ENCODE measurements at regions not wholly inside any gene's neighbourhood (a gene's known extent, or its start where the extent isn't known, plus 50 kb on each side); places are given as distances from the start of the nearest gene placed in this dataset.
A peak's percentile ranks its signal among the peaks of the same experiment; 100 is the strongest.

GRCh38 chr3:54042259-54042823 is 80.0 kb upstream of the CACNA2D3 start:
- peak; percentile 36; the same call in 1 of the 2 replicates for ATAC-seq
- Histone ChIP-seq H3K27me3 (ENCODE audit: insufficient read depth, low read length) (no peaks in the 10 kb centered on the region), H2AFZ (ENCODE audit: low read depth, low read length, poor library complexity, severe bottlenecking) (no peak overlapping the region), H3K9ac (ENCODE audit: low read length) (no peak overlapping the region), H4K20me1 (ENCODE audit: insufficient read depth) (no peaks in the 10 kb centered on the region), H3K9me2 (ENCODE audit: insufficient read depth) (no peaks in the 10 kb centered on the region), H3K4me2 (ENCODE audit: low read length) (no peak overlapping the region), H3K4me1 (ENCODE audit: control insufficient read depth in 1 of 2, insufficient read depth in 2 of 2, low read length in 2 of 2) (peaks cover 6 to 12% of the 10 kb centered on the region in 2 experiments; a peak in 1 of 4 replicates), H3K27ac (ENCODE audit: low read depth, low read length) (no peak overlapping the region), H3K36me3 (ENCODE audit: control insufficient read depth in 1 of 2, insufficient read depth in 2 of 2, low read length in 2 of 2) (no peaks in the 10 kb centered on the region), H3K9me3 (ENCODE audit: control insufficient read depth in 1 of 2, insufficient read depth in 1 of 2, low read depth in 1 of 2, low read length in 2 of 2) (no peaks in the 10 kb centered on the region), H3K4me3 (replicated peaks in 1 of 2; ENCODE audit: low read depth in 1 of 2, low read length in 2 of 2) (no peak overlapping the region), H3K79me2 (ENCODE audit: insufficient read depth, low read length) (no peaks in the 10 kb centered on the region)
- RAD21 ChIA-PET (ENCODE audit: low non-redundant PET in 1 of 2, low total read pairs in 2 of 2, uncharacterized antibody in 2 of 2, unreplicated experiment in 2 of 2) = no interaction called here
- CTCF ChIA-PET = no interaction called here
- no peak for DNase-seq (ENCODE audit: low read depth, low spot score)
- no peak for TF ChIP-seq EZH2phosphoT487 (IDR thresholded peaks at IDR 0.05; ENCODE audit: borderline replicate concordance)
- TF ChIP-seq CBX3 (IDR thresholded peaks at IDR 0.05; ENCODE audit: low read depth) = no peak
- TF ChIP-seq CEBPB (IDR thresholded peaks at IDR 0.05; ENCODE audit: low read depth) = no peak
- TF ChIP-seq TCF7L2 (IDR thresholded peaks at IDR 0.05; ENCODE audit: borderline replicate concordance, extremely low read depth, insufficient read depth, insufficient read length) = no peak
- intact Hi-C loops (cut with micrococcal nuclease) = no loop called here
- POLR2A ChIA-PET = no interaction called here
- BruUV-seq (replicated peaks) = no TSS peak

GRCh38 chr3:54040476-54040875 is 81.9 kb upstream of the CACNA2D3 start:
- H3K27me3 ChIP-seq (ENCODE audit: insufficient read depth, low read length) = no peaks in the 10 kb centered on the region
- H3K27ac ChIP-seq (ENCODE audit: low read depth, low read length) = no peak overlapping the region
- ChIA-PET CTCF (no interaction called here), POLR2A (no interaction called here), RAD21 (ENCODE audit: low non-redundant PET in 1 of 2, low total read pairs in 2 of 2, uncharacterized antibody in 2 of 2, unreplicated experiment in 2 of 2) (no interaction called here)
- no peak overlapping the region for H2AFZ ChIP-seq (ENCODE audit: low read depth, low read length, poor library complexity, severe bottlenecking)
- H3K4me3 ChIP-seq (replicated peaks in 1 of 2; ENCODE audit: low read depth in 1 of 2, low read length in 2 of 2) = no peak overlapping the region
- DNase-seq (ENCODE audit: low read depth, low spot score) (no peak), ATAC-seq (no peak)
- no peaks in the 10 kb centered on the region for H3K9me3 ChIP-seq (ENCODE audit: control insufficient read depth in 1 of 2, insufficient read depth in 1 of 2, low read depth in 1 of 2, low read length in 2 of 2)
- no peaks in the 10 kb centered on the region for H3K79me2 ChIP-seq (ENCODE audit: insufficient read depth, low read length)
- no TSS peak for BruUV-seq (replicated peaks)
- H3K9ac ChIP-seq (ENCODE audit: low read length) = no peak overlapping the region
- H4K20me1 ChIP-seq (ENCODE audit: insufficient read depth) = no peaks in the 10 kb centered on the region
- no peak overlapping the region for H3K4me2 ChIP-seq (ENCODE audit: low read length)
- peaks cover 6 to 8% of the 10 kb centered on the region in 2 experiments; a peak in 1 of 4 replicates for H3K4me1 ChIP-seq (ENCODE audit: control insufficient read depth in 1 of 2, insufficient read depth in 2 of 2, low read length in 2 of 2)
- H3K36me3 ChIP-seq (ENCODE audit: control insufficient read depth in 1 of 2, insufficient read depth in 2 of 2, low read length in 2 of 2) = no peaks in the 10 kb centered on the region
- intact Hi-C loops (cut with micrococcal nuclease) = no loop called here
- no peaks in the 10 kb centered on the region for H3K9me2 ChIP-seq (ENCODE audit: insufficient read depth)
- no peak for TF ChIP-seq CTCF (IDR thresholded peaks at IDR 0.05 in 2 of 3, conservative IDR thresholded peaks at IDR 0.05 in 1 of 3; ENCODE audit: borderline replicate concordance in 1 of 3, insufficient read depth in 1 of 3, low read depth in 2 of 3, low read length in 2 of 3)
- no peak for TF ChIP-seq ZFX (IDR thresholded peaks at IDR 0.05)
- TF ChIP-seq MAX (IDR thresholded peaks at IDR 0.05) = no peak
- TF ChIP-seq SRF (IDR thresholded peaks at IDR 0.05; ENCODE audit: low read depth) = no peak
- no peak for TF ChIP-seq SIN3A (IDR thresholded peaks at IDR 0.05; ENCODE audit: low read depth)
- TF ChIP-seq ZBTB33 (IDR thresholded peaks at IDR 0.05; ENCODE audit: extremely low read depth, insufficient replicate concordance, low read length) = no peak
- TF ChIP-seq ELF1 (IDR thresholded peaks at IDR 0.05; ENCODE audit: borderline replicate concordance, low read depth) = no peak
- no peak for TF ChIP-seq POLR2A (IDR thresholded peaks at IDR 0.05; ENCODE audit: borderline replicate concordance, extremely low read depth, insufficient read depth, insufficient read length)
- no peak for TF ChIP-seq FOSL1 (IDR thresholded peaks at IDR 0.05; ENCODE audit: low read depth)
- no peak for TF ChIP-seq CBX3 (IDR thresholded peaks at IDR 0.05; ENCODE audit: low read depth)
- TF ChIP-seq EZH2 (IDR thresholded peaks at IDR 0.05) = no peak
- no peak for TF ChIP-seq CEBPB (IDR thresholded peaks at IDR 0.05; ENCODE audit: low read depth)
- TF ChIP-seq YY1 (IDR thresholded peaks at IDR 0.05; ENCODE audit: extremely low read depth, insufficient replicate concordance, low read depth, low read length) = no peak
- TF ChIP-seq EGR1 (IDR thresholded peaks at IDR 0.05; ENCODE audit: low read depth) = no peak
- TF ChIP-seq TCF7L2 (IDR thresholded peaks at IDR 0.05; ENCODE audit: borderline replicate concordance, extremely low read depth, insufficient read depth, insufficient read length) = no peak
- no peak for TF ChIP-seq JUND (IDR thresholded peaks at IDR 0.05)
